Right lobe of liver (tissue), 4 donors: ENCODE measurements at regions not wholly inside any gene's neighbourhood (a gene's known extent, or its start where the extent isn't known, plus 50 kb on each side); places are given as distances from the start of the nearest gene placed in this dataset.
"Not testable (repeated sequence)": the region's sequence is repeated elsewhere in the genome, so short reads cannot be mapped to it uniquely, and the experiment has no call there.

Source experiments
- CTCF ChIP-seq, 4 donors: fragments of 200-600 bp in 3 of 4; fragments of 450-650 bp in 1 of 4; IDR thresholded peaks; one replicate each; pipeline versions ENCODE4 v1.5.1 to v1.8.0; 2016 to 2022; ENCODE audit warnings: antibody characterized with exemption in 4 of 4, mild to moderate bottlenecking in 2 of 4
- POLR2A ChIP-seq: fragments of 450-650 bp; IDR thresholded peaks from one replicate; pipeline ENCODE4 v1.6.1; 2017; ENCODE audit warnings: antibody characterized with exemption, mild to moderate bottlenecking
- donor health status: DM: no; HTN: no; CAD: no.
- donor health status: DM: no; HTN: no; CAD: no.
- donor health status: DM: no; HTN: yes; CAD: no.

- TF ChIP-seq CTCF (IDR thresholded peaks at IDR 0.05); POLR2A: not testable (repeated sequence)
Observed at GRCh38 chr3:198151867-198152266, 191.8 kb downstream of the LMLN start.
